K562 (cell line): ENCODE measurements at regions not wholly inside any gene's neighbourhood (a gene's known extent, or its start where the extent isn't known, plus 50 kb on each side); places are given as distances from the start of the nearest gene placed in this dataset.

Experiments used
- ATAC-seq: fragments of 200-7000 bp; cut with Tn5 transposase; 3 replicates; pipeline ENCODE4 v1.9.1; 2020; ENCODE audit warnings: moderate library complexity
- BruUV-seq: library from RNA; stranded (reverse); fragments of 400-500 nt; replicated peaks from 2 replicates; lab custom pipeline; 2021; lab: Mats Ljungman, UMichigan
- CTCF ChIA-PET: fragments of 300-600 bp; formaldehyde crosslinking; extraction: SDS; loops from one replicate; lab custom pipeline; 2021; ENCODE audit warnings: low intra/inter-chr PET ratio; lab: Yijun Ruan, JAX
- POLR2A ChIA-PET: fragments of 300-600, 350-650 bp; sonication (Branson Sonifier 250); formaldehyde crosslinking; extraction: SDS; loops from one replicate; lab custom pipeline; 2021; ENCODE audit warnings: antibody characterized with exemption, inconsistent platforms; lab: Yijun Ruan, JAX
- DNase-seq, 4 experiments: peaks; one replicate each; pipeline versions ENCODE4 v3.0.0 to v3.0.0-alpha.2; 2011 to 2018; ENCODE audit warnings: low spot score in 3 of 4, mixed read lengths in 3 of 4; ENCODE audit errors: extremely low read depth in 1 of 4
- FAIRE-seq: peaks from 2 replicates; lab custom pipeline; 2011; peaks lifted over from hg19 to GRCh38; lab: Jason Lieb, UNC
- H2AFZ ChIP-seq: 2 replicates; pipeline ENCODE4 v1.6.0; 2011; ENCODE audit warnings: low read depth, low read length, control low read depth, inconsistent platforms
- H3K27ac ChIP-seq: fragments of 200-600 bp; 3 replicates; pipeline ENCODE4 v1.8.0; 2011; ENCODE audit warnings: low read depth, mild to moderate bottlenecking, control low read depth, inconsistent platforms, low read length, moderate library complexity, mixed read lengths; ENCODE audit errors: extremely low read depth
- H3K27me3 ChIP-seq, 2 experiments: fragments of 300-600 bp in 1 of 2; 2 replicates in 1 of 2; 3 replicates in 1 of 2; pipeline versions ENCODE4 v1.6.0 to v1.8.0; 2011; ENCODE audit warnings: inconsistent platforms in 2 of 2, low read length in 2 of 2, mild to moderate bottlenecking in 1 of 2, mixed read lengths in 1 of 2, moderate library complexity in 1 of 2; ENCODE audit not compliant: control insufficient read depth in 2 of 2, insufficient read depth in 2 of 2
- H3K36me3 ChIP-seq: fragments of 300-600 bp; 3 replicates; pipeline ENCODE4 v1.8.0; 2011; ENCODE audit warnings: mild to moderate bottlenecking, low read length, inconsistent platforms; ENCODE audit not compliant: control insufficient read depth, insufficient read depth
- H3K4me1 ChIP-seq, 2 experiments: fragments of 200-600 bp in 1 of 2; replicated peaks in 1 of 2; 2 replicates in 1 of 2; 3 replicates in 1 of 2; pipeline versions ENCODE4 v1.5.1 to v1.8.0; 2011; ENCODE audit warnings: inconsistent platforms in 2 of 2, low read length in 2 of 2, mild to moderate bottlenecking in 1 of 2, mixed read lengths in 1 of 2, moderate library complexity in 1 of 2; ENCODE audit not compliant: control insufficient read depth in 2 of 2, insufficient read depth in 2 of 2
- H3K4me2 ChIP-seq: 2 replicates; pipeline ENCODE4 v1.6.1; 2011; ENCODE audit warnings: low read length, control low read depth, inconsistent platforms, mixed read lengths; ENCODE audit not compliant: insufficient read depth
- H3K4me3 ChIP-seq: fragments of 200-600 bp; sonication (generic), shearing (Covaris generic); 2 replicates; pipeline ENCODE4 v1.5.1; 2016; ENCODE audit warnings: control low read depth, inconsistent platforms
- H3K79me2 ChIP-seq: fragments of 200-600 bp; 3 replicates; pipeline ENCODE4 v1.8.0; 2011; ENCODE audit warnings: low read length, inconsistent platforms; ENCODE audit not compliant: control insufficient read depth, insufficient read depth
- H3K9ac ChIP-seq, 2 experiments: 2 replicates each; pipeline versions ENCODE4 v1.6.0 to v1.6.1; 2011; ENCODE audit warnings: low read depth in 2 of 2, low read length in 2 of 2, control low read depth in 1 of 2, inconsistent platforms in 1 of 2, mild to moderate bottlenecking in 1 of 2, mixed read lengths in 1 of 2; ENCODE audit not compliant: insufficient read depth in 1 of 2
- H3K9me1 ChIP-seq: one replicate; pipeline ENCODE4 v1.6.0; 2011; ENCODE audit warnings: inconsistent platforms, mild to moderate bottlenecking, low read length, moderate library complexity; ENCODE audit not compliant: control insufficient read depth, insufficient read depth
- H3K9me3 ChIP-seq: replicated peaks from 2 replicates; pipeline ENCODE4 v1.5.1; 2011; ENCODE audit warnings: low read depth, low read length, inconsistent platforms; ENCODE audit not compliant: control insufficient read depth, insufficient read depth
- H4K20me1 ChIP-seq: replicated peaks from 2 replicates; pipeline ENCODE4 v1.6.1; 2011; ENCODE audit warnings: low read length, inconsistent platforms, mixed read lengths; ENCODE audit not compliant: control insufficient read depth, insufficient read depth
- HCFC1 ChIP-seq: IDR thresholded peaks from 2 replicates; pipeline ENCODE4 v1.6.1; 2012; ENCODE audit warnings: low read depth, low read length, improper control_type of control experiment
- MCM3 ChIP-seq: fragments of 450-650 bp; IDR thresholded peaks from 2 replicates; pipeline ENCODE4 v1.6.1; 2016
- NRF1 ChIP-seq, 2 experiments: fragments of 450-650 bp; IDR thresholded peaks in 1 of 2; conservative IDR thresholded peaks in 1 of 2; 2 replicates each; pipeline ENCODE4 v1.6.1; 2014; ENCODE audit warnings: mild to moderate bottlenecking in 2 of 2
- ZBTB49 ChIP-seq: sonication (generic); formaldehyde crosslinking; IDR thresholded peaks from 2 replicates; pipeline ENCODE4 v1.8.0; 2022; ENCODE audit warnings: missing genetic modification reagents, mild to moderate bottlenecking, borderline replicate concordance
- ZC3H4 ChIP-seq: sonication (generic); formaldehyde crosslinking; IDR thresholded peaks from 2 replicates; pipeline ENCODE4 v1.9.0; 2021; ENCODE audit warnings: missing genetic modification reagents, borderline replicate concordance
- ZNF175 ChIP-seq: fragments of 200-800 bp; sonication (Bioruptor generic); IDR thresholded peaks from 2 replicates; pipeline ENCODE4 v1.6.1; 2016; ENCODE audit warnings: low read depth, mild to moderate bottlenecking, missing genetic modification characterization, missing compliant biosample characterization
- ZNF212 ChIP-seq: fragments of 450-650 bp; formaldehyde crosslinking; IDR thresholded peaks from 2 replicates; pipeline ENCODE4 v1.4.0; 2020; ENCODE audit warnings: mild to moderate bottlenecking
- WGBS: fragments of 100-300 bp; shearing (Covaris generic); methylation state at CpG from one replicate; pipeline ENCODE4 v1.1.6; 2016; ENCODE audit warnings: low coverage, mixed read lengths; ENCODE audit not compliant: insufficient coverage; ENCODE audit errors: missing lambda C conversion rate; 5-methylcytosine and 5-hydroxymethylcytosine counted together
- in situ Hi-C: fragments of 300-500 bp; cut with MboI; formaldehyde crosslinking; loops from 4 replicates; pipeline ENCODE4 v1.15.0; 2018; ENCODE audit warnings: inconsistent platforms, mixed read lengths
- intact Hi-C: fragments of 100-400 bp; cut with micrococcal nuclease; formaldehyde crosslinking; loops from 2 replicates; pipeline ENCODE4 v1.14.2; 2022
- TF ChIP-seq, protein P1 (sequence below): sonication (generic); formaldehyde crosslinking; IDR thresholded peaks from 2 replicates; pipeline ENCODE4 v1.4.0; 2020; ENCODE audit warnings: mild to moderate bottlenecking, missing genetic modification reagents
- TF ChIP-seq, protein P2 (sequence below): sonication (generic); formaldehyde crosslinking; IDR thresholded peaks from 2 replicates; pipeline ENCODE4 v1.8.0; 2023; ENCODE audit warnings: mild to moderate bottlenecking, missing genetic modification reagents

DNA sequence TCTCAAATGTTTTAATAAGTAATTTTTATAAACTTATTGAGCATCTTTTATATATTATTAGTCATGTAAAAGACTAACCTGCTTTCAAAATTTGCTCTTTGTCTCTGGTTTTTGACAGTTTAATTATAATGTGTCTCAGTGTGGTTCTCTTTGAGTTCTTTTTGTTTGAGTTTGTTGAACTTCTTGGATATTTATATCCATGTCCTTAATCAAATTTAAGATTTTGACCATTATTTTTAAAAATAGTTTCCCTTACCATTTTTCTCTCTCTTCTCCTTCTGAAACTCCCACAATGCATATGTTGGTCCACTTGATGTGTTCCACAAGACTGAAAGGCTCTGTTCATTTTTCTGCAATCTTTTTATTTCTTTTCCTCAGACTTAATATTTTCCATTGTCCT is 366.1 kb upstream of the GOLIM4 start (continued):
- TF ChIP-seq ZNF175 (no peak), HCFC1 (no peak), NRF1 (conservative IDR thresholded peaks at IDR 0.05 in 1 of 2, IDR thresholded peaks at IDR 0.05 in 1 of 2) (no peak)
- TF ChIP-seq, protein P1, sequence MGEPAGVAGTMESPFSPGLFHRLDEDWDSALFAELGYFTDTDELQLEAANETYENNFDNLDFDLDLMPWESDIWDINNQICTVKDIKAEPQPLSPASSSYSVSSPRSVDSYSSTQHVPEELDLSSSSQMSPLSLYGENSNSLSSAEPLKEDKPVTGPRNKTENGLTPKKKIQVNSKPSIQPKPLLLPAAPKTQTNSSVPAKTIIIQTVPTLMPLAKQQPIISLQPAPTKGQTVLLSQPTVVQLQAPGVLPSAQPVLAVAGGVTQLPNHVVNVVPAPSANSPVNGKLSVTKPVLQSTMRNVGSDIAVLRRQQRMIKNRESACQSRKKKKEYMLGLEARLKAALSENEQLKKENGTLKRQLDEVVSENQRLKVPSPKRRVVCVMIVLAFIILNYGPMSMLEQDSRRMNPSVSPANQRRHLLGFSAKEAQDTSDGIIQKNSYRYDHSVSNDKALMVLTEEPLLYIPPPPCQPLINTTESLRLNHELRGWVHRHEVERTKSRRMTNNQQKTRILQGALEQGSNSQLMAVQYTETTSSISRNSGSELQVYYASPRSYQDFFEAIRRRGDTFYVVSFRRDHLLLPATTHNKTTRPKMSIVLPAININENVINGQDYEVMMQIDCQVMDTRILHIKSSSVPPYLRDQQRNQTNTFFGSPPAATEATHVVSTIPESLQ (CRISPR knock-in tag) = no peak

DNA sequence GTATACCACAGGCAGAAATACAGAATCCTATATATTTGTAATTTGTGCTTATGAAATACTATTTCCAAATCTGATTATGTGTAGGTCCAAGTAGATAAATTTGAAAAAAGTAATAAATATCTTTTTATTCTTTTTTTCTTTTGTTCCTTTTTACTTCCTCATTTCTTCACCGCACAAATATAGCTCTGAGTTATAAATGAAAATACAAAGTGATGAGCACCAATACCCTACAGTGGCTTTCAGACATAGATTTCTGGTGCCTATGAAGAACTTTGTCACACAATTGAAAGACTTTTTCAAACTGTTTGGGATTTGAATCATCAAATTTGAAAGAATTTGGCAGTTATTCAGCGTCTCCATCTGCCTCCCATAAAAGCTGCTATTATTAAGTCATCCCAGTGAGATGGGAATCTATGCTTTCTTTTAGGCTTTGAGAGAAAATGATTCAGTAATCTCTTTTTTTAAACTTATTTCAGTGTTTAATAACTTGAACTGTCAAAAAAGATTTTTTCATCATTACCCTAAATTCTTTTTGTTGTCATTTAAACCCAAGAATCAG is 363.6 kb upstream of the GOLIM4 start:
- H3K27ac ChIP-seq = no peak overlapping the region
- H3K36me3 ChIP-seq = no peaks in the 10 kb centered on the region
- intact Hi-C loops (loop anchor here (5.0 kb wide), 1 partner anchor 402 kb away; no protein-coding TSS in a partner anchor), in situ Hi-C loops (no loop called here)
- no TSS peak for BruUV-seq
- no peaks in the 10 kb centered on the region for H4K20me1 ChIP-seq
- FAIRE-seq (no peak), ATAC-seq (no peak)
- no peaks in the 10 kb centered on the region for H3K27me3 ChIP-seq
- H3K79me2 ChIP-seq = no peaks in the 10 kb centered on the region
- H3K9ac ChIP-seq = no peak overlapping the region
- no peaks in the 10 kb centered on the region for H3K4me1 ChIP-seq
- POLR2A ChIA-PET = no interaction called here
- no peak overlapping the region for H3K4me3 ChIP-seq
- TF ChIP-seq, protein P2, sequence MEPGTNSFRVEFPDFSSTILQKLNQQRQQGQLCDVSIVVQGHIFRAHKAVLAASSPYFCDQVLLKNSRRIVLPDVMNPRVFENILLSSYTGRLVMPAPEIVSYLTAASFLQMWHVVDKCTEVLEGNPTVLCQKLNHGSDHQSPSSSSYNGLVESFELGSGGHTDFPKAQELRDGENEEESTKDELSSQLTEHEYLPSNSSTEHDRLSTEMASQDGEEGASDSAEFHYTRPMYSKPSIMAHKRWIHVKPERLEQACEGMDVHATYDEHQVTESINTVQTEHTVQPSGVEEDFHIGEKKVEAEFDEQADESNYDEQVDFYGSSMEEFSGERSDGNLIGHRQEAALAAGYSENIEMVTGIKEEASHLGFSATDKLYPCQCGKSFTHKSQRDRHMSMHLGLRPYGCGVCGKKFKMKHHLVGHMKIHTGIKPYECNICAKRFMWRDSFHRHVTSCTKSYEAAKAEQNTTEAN = no peak
- no peak for TF ChIP-seq ZNF212 (CRISPR knock-in tag)
- no peak for TF ChIP-seq NRF1 (conservative IDR thresholded peaks at IDR 0.05 in 1 of 2, IDR thresholded peaks at IDR 0.05 in 1 of 2)
- no peak for TF ChIP-seq ZC3H4 (CRISPR knock-in tag)
- no peak for TF ChIP-seq ZBTB49 (CRISPR knock-in tag)
- TF ChIP-seq MCM3 = no peak
- TF ChIP-seq, all 486 proteins: peak for 0
- no peak for DNase-seq
- CTCF ChIA-PET = no interaction called here
- no peaks in the 10 kb centered on the region for H3K9me1 ChIP-seq
- H2AFZ ChIP-seq = no peak overlapping the region
- H3K9me3 ChIP-seq = no peaks in the 10 kb centered on the region
- H3K4me2 ChIP-seq = no peak overlapping the region
- 0% methylated on average over 2 of the region's 2 CpGs for WGBS
